ENCODE measurements at regions not wholly inside any gene's neighbourhood (a gene's known extent, or its start where the extent isn't known, plus 50 kb on each side); places are given as distances from the start of the nearest gene placed in this dataset.
"Not testable (repeated sequence)": the region's sequence is repeated elsewhere in the genome, so short reads cannot be mapped to it uniquely, and the experiment has no call there.

DNA sequence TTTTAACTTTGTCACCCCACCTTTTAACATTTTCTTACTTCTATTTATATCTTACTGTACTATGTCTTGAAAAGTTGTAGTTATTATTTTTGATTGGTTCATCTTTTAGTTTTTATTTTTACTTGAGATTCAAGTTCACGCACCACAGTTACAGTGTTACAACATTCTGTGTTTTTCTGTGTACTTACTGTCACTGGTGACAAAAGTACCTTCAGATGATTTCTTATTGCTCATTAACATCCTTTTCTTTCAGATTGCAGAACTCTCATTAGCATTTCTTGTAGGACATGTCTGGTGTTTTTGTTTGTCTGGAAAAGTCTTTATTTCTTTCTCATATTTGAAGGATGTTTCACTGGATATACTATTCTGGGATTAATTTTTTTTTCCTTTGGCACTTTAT lies 289.9 kb downstream of the BCAT1 start:
- ATAC-seq = no peak
- 91 to 94% methylated on average over 1 of the region's 1 CpG for WGBS, 2 donors
- no peaks in the 10 kb centered on the region for H3K9me3 ChIP-seq
- TF ChIP-seq, protein P1, sequence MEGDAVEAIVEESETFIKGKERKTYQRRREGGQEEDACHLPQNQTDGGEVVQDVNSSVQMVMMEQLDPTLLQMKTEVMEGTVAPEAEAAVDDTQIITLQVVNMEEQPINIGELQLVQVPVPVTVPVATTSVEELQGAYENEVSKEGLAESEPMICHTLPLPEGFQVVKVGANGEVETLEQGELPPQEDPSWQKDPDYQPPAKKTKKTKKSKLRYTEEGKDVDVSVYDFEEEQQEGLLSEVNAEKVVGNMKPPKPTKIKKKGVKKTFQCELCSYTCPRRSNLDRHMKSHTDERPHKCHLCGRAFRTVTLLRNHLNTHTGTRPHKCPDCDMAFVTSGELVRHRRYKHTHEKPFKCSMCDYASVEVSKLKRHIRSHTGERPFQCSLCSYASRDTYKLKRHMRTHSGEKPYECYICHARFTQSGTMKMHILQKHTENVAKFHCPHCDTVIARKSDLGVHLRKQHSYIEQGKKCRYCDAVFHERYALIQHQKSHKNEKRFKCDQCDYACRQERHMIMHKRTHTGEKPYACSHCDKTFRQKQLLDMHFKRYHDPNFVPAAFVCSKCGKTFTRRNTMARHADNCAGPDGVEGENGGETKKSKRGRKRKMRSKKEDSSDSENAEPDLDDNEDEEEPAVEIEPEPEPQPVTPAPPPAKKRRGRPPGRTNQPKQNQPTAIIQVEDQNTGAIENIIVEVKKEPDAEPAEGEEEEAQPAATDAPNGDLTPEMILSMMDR (IDR thresholded peaks at IDR 0.05) = no peak
- FAIRE-seq = no peak
- no peak overlapping the region for H3K4me3 ChIP-seq
- no peak overlapping the region for H3K27ac ChIP-seq
- intact Hi-C loops (cut with DNase I) = no loop called here
- no peaks in the 10 kb centered on the region for H3K4me1 ChIP-seq
- H3K36me3 ChIP-seq = no peaks in the 10 kb centered on the region
- DNase-seq = no peak
- H3K27me3 ChIP-seq = no peaks in the 10 kb centered on the region

DNA sequence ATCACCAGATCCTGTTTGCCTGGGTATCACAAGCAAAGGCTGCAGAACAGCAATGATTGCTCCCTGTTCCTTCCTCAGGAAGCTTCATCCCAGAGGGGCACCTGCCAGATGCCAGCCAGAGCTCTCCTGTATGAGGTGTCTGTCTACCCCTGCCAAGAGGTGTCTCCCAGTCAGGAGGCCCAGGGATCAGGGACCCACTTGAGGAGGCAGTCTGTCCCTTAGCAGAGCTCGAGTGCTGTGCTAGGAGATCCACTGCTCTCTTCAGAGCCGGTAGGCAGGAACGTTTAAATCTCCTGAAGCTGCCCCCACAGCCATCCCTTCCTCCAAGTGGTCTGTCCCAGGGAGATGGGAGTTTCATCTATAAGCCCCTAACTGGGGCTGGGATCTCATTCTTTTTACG lies 294.6 kb downstream of the BCAT1 start:
- not testable (repeated sequence) for H3K36me3 ChIP-seq, H3K27ac ChIP-seq

DNA sequence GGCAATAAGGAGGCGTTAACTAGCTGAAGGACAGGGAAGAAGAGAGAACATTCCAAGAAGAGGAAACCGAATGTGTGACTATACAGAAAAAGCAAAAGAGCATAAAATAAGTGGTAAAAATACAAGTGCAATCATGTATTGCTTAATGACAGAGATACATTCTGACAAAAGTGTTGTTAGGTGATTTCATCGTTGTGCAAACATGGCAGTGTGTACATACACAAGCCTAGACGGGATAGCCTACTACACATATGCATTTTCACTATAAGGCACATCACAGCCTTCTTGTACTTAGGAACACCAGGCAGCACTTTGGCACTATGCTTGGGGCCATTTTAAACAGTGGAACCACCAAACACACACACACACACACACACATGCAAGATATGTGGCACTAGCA lies 299.3 kb downstream of the BCAT1 start:
- Histone ChIP-seq H3K27me3 (no peaks in the 10 kb centered on the region), H3K36me3 (no peaks in the 10 kb centered on the region), H3K4me3 (no peak overlapping the region), H3K9me3 (no peaks in the 10 kb centered on the region), H3K4me1 (no peaks in the 10 kb centered on the region), H3K27ac (no peak overlapping the region)
- intact Hi-C loops (cut with DNase I) = no loop called here
- FAIRE-seq (no peak), ATAC-seq (no peak), DNase-seq (no peak)
- TF ChIP-seq, protein P1 (IDR thresholded peaks at IDR 0.05) = no peak
- 54 to 58% methylated on average over 4 of the region's 4 CpGs for WGBS, 2 donors

More for the DNA sequence above, 294.6 kb downstream of the BCAT1 start:
- H3K27me3 ChIP-seq; FAIRE-seq; H3K4me3 ChIP-seq; H3K9me3 ChIP-seq; DNase-seq; intact Hi-C loops (cut with DNase I); H3K4me1 ChIP-seq; ATAC-seq: not testable (repeated sequence)
- WGBS, 2 donors = 65 to 75% methylated on average over 4 of the region's 4 CpGs

DNA sequence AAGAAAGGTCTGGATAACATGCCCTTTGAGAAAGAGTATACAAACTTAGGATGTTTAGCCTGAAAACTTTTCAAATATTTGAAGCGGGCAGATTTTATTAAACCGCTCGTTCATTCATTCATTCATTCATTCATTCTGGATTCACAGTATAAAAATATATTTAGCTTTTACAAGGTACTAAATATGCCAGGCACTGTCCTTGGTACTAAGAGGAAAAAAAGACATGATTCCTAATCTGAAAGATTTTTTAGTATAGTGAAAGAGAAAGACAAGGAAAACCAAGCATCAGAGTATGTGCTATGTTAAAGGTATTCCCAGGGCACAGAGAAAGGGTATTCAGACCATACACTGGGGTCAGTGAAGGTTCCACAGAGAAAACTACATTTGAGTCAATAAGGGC lies 299.7 kb downstream of the BCAT1 start:
- intact Hi-C loops (cut with DNase I) = no loop called here
- no peak overlapping the region for H3K4me3 ChIP-seq
- DNase-seq = no peak
- H3K27me3 ChIP-seq = no peaks in the 10 kb centered on the region
- no peak for FAIRE-seq
- H3K36me3 ChIP-seq = no peaks in the 10 kb centered on the region
- WGBS, 2 donors = 33 to 47% methylated on average over 3 of the region's 3 CpGs
- no peak for ATAC-seq
- TF ChIP-seq, protein P1 (IDR thresholded peaks at IDR 0.05) = no peak
- no peaks in the 10 kb centered on the region for H3K4me1 ChIP-seq
- H3K9me3 ChIP-seq = no peaks in the 10 kb centered on the region
- H3K27ac ChIP-seq = no peak overlapping the region

DNA sequence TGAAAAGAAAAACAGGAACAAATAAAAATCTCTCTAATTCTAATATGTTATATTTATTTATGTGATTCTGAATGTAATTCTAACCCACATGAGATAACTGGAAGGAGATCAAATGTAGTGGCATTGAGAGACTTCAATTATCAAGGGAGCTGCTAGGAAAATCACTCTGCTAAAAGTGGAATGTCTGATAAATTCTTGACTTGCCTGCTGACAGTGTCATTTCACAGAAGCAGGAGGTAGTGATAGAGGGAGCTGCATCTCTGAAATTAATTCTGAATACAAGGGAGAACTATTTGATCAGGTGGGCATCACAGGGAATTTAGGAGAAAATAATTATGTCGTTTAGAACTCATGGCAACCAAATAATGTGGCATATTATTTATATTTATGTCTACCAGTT lies 303.6 kb downstream of the BCAT1 start:
- Histone ChIP-seq H3K4me3 (no peak overlapping the region), H3K27ac (no peak overlapping the region), H3K36me3 (no peaks in the 10 kb centered on the region), H3K4me1 (no peaks in the 10 kb centered on the region), H3K9me3 (no peaks in the 10 kb centered on the region), H3K27me3 (no peaks in the 10 kb centered on the region)
- TF ChIP-seq, protein P1 (IDR thresholded peaks at IDR 0.05) = no peak
- ATAC-seq = no peak
- intact Hi-C loops (cut with DNase I) = no loop called here
- DNase-seq = no peak
- WGBS, 2 donors = 56 to 72% methylated on average over 1 of the region's 1 CpG
- no peak for FAIRE-seq

Measured in pancreas (tissue), 10 donors.